Endodermal cell (in vitro differentiated cells): ENCODE measurements at regions not wholly inside any gene's neighbourhood (a gene's known extent, or its start where the extent isn't known, plus 50 kb on each side); places are given as distances from the start of the nearest gene placed in this dataset.

Experiments
- DNase-seq: peaks from one replicate; pipeline ENCODE4 v3.0.0-alpha.2; 2017
- H3K27ac ChIP-seq: 2 replicates; pipeline ENCODE4 v1.5.1; 2013; ENCODE audit warnings: mild to moderate bottlenecking, low read depth, low read length, moderate library complexity
- H3K27me3 ChIP-seq: 2 replicates; pipeline ENCODE4 v1.6.1; 2013; ENCODE audit warnings: mild to moderate bottlenecking, low read length, moderate library complexity; ENCODE audit not compliant: insufficient read depth, control insufficient read depth, poor library complexity, severe bottlenecking
- H3K36me3 ChIP-seq: 2 replicates; pipeline ENCODE4 v1.7.0; 2013; ENCODE audit warnings: mild to moderate bottlenecking, low read length, moderate library complexity; ENCODE audit not compliant: control insufficient read depth, insufficient read depth
- H3K4me1 ChIP-seq: one replicate; pipeline ENCODE4 v1.7.0; 2013; ENCODE audit warnings: low read length; ENCODE audit not compliant: control insufficient read depth, insufficient read depth
- H3K4me3 ChIP-seq: 2 replicates; pipeline ENCODE4 v1.5.1; 2013; ENCODE audit warnings: mild to moderate bottlenecking, low read length, moderate library complexity
- H3K9ac ChIP-seq: 2 replicates; pipeline ENCODE4 v1.6.1; 2013; ENCODE audit warnings: mild to moderate bottlenecking, low read length, moderate library complexity; ENCODE audit not compliant: poor library complexity, severe bottlenecking; ENCODE audit errors: extremely low read depth
- H3K9me3 ChIP-seq: 2 replicates; pipeline ENCODE4 v1.6.1; 2013; ENCODE audit warnings: mild to moderate bottlenecking, low read length, moderate library complexity; ENCODE audit not compliant: control insufficient read depth
- H3K27ac Mint-ChIP-seq: 2 replicates; pipeline ENCODE4 v1.8.0; 2020; ENCODE audit warnings: mixed read lengths
- H3K27me3 Mint-ChIP-seq: 2 replicates; pipeline ENCODE4 v1.8.0; 2021; ENCODE audit warnings: mild to moderate bottlenecking, mixed read lengths; ENCODE audit not compliant: insufficient read depth
- H3K36me3 Mint-ChIP-seq: 2 replicates; pipeline ENCODE4 v1.8.0; 2020; ENCODE audit warnings: low read depth, mixed read lengths
- H3K4me1 Mint-ChIP-seq: 2 replicates; pipeline ENCODE4 v1.8.0; 2020; ENCODE audit warnings: mixed read lengths
- H3K4me3 Mint-ChIP-seq: 2 replicates; pipeline ENCODE4 v1.8.0; 2020; ENCODE audit warnings: mild to moderate bottlenecking, moderate library complexity, mixed read lengths
- H3K9me3 Mint-ChIP-seq: 2 replicates; pipeline ENCODE4 v1.8.0; 2020; ENCODE audit warnings: mild to moderate bottlenecking, mixed read lengths
- WGBS, 2 experiments: methylation state at CpG; one replicate each; pipeline versions ENCODE4 v1.1.5 to v1.1.7; 2013; ENCODE audit warnings: missing lambda C conversion rate in 2 of 2, mixed read lengths in 1 of 2; ENCODE audit not compliant: insufficient coverage in 1 of 2, insufficient read length in 1 of 2; 5-methylcytosine and 5-hydroxymethylcytosine counted together
- TF ChIP-seq, protein P1 (sequence below): fragments of 200-600 bp; sonication (generic); conservative IDR thresholded peaks from 2 replicates; pipeline ENCODE4 v1.5.0; 2021; ENCODE audit warnings: antibody characterized with exemption, mild to moderate bottlenecking

DNA sequence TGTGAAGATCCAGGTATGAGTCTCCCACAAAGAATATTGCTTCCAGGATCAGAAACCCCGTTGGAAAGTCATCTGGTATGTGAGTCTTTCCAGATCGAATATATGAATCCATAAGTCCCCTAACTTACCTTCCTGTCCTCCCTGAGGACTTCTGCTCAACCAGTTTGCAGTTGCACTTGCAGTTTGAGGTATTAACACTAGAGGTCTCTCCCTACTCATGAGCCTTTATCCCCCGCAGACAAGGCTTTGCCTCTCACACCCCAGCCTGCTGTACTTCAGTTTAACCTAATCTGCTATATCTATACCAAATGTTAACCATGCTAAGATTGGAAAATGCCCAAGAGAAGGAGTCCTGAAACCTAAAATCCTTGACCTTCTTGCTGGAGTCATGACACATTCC is 135.3 kb upstream of the DEFB112 start:
- no peaks in the 10 kb centered on the region for H3K27me3 Mint-ChIP-seq
- Histone ChIP-seq H3K9ac (no peak overlapping the region), H3K27ac (no peak overlapping the region), H3K27me3 (no peaks in the 10 kb centered on the region), H3K9me3 (no peaks in the 10 kb centered on the region), H3K36me3 (no peaks in the 10 kb centered on the region), H3K4me1 (no peaks in the 10 kb centered on the region), H3K4me3 (no peak overlapping the region)
- no peaks in the 10 kb centered on the region for H3K36me3 Mint-ChIP-seq
- WGBS, 2 experiments: 50 to 51% methylated on average over 2 to 3 of the region's 3 CpGs
- H3K4me1 Mint-ChIP-seq: peaks cover 8% of the 10 kb centered on the region
- H3K9me3 Mint-ChIP-seq: no peaks in the 10 kb centered on the region
- DNase-seq: peak; percentile 76
- TF ChIP-seq, protein P1, sequence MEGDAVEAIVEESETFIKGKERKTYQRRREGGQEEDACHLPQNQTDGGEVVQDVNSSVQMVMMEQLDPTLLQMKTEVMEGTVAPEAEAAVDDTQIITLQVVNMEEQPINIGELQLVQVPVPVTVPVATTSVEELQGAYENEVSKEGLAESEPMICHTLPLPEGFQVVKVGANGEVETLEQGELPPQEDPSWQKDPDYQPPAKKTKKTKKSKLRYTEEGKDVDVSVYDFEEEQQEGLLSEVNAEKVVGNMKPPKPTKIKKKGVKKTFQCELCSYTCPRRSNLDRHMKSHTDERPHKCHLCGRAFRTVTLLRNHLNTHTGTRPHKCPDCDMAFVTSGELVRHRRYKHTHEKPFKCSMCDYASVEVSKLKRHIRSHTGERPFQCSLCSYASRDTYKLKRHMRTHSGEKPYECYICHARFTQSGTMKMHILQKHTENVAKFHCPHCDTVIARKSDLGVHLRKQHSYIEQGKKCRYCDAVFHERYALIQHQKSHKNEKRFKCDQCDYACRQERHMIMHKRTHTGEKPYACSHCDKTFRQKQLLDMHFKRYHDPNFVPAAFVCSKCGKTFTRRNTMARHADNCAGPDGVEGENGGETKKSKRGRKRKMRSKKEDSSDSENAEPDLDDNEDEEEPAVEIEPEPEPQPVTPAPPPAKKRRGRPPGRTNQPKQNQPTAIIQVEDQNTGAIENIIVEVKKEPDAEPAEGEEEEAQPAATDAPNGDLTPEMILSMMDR: peak; percentile 85
- no peak overlapping the region for H3K4me3 Mint-ChIP-seq
- H3K27ac Mint-ChIP-seq: no peak overlapping the region

DNA sequence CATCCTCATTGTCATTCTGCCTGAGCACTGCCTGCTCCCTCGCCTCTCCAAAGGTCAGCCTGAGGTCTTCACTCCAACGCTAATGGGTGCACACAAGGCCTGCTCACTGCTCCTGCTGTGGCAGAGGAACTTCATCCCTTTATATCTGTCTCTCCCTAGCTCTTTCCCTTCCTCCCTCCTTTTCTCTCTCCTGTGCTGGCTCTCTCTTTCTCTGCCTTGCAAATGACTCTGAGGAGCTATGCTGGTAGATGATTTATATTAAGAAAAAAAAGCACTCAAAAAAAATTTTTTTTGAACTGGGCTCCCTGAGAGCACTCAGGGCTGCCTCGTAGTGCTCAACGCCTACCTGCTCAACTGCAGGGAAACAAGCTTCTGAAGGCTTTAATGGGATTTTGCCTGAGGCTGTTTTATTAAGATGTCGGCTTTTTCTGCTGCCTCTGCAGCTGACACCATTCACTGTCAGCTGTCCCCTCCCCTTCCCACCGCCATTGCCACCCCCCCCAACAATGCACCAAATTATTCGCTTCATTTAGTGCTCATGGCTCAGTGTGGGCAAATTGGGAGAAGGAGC is 137.7 kb upstream of the DEFB112 start:
- WGBS, 2 experiments: 40 to 83% methylated on average over 1 to 7 of the region's 7 CpGs

DNA sequence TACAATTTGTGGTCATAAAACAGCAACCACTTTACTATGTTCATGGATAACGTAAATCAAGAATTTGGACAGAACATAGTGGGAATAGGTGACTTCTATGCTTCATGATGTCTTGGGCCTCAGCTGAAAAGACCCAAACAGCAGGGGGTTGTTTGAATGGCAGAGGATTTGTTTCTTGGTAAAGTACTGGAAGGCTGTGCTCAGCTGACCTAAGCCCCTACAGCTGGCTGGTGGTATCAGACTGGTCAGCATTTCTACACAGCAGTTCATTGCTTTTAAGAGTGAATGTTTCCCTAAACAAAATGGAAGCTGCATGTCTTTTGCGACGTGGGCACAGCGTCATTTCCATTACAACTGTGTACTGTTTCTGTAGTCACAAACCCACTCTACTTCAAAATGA is 148.5 kb upstream of the DEFB112 start:
- 76 to 91% methylated on average over 4 of the region's 4 CpGs for WGBS, 2 experiments
- TF ChIP-seq, protein P1: peak; percentile 38
- H3K4me1 Mint-ChIP-seq: peaks cover 23% of the 10 kb centered on the region
- H3K9ac ChIP-seq: no peak overlapping the region
- no peaks in the 10 kb centered on the region for H3K4me1 ChIP-seq
- no peaks in the 10 kb centered on the region for H3K9me3 ChIP-seq
- no peaks in the 10 kb centered on the region for H3K9me3 Mint-ChIP-seq
- no peaks in the 10 kb centered on the region for H3K27me3 Mint-ChIP-seq
- H3K27ac ChIP-seq: no peak overlapping the region
- no peak overlapping the region for H3K4me3 ChIP-seq
- no peaks in the 10 kb centered on the region for H3K36me3 ChIP-seq
- H3K27me3 ChIP-seq: no peaks in the 10 kb centered on the region
- no peak overlapping the region for H3K27ac Mint-ChIP-seq
- DNase-seq: peak; percentile 62
- H3K4me3 Mint-ChIP-seq: no peak overlapping the region
- no peaks in the 10 kb centered on the region for H3K36me3 Mint-ChIP-seq

More for the DNA sequence above, 137.7 kb upstream of the DEFB112 start:
- no peak overlapping the region for H3K27ac Mint-ChIP-seq
- no peaks in the 10 kb centered on the region for H3K27me3 Mint-ChIP-seq
- no peaks in the 10 kb centered on the region for H3K36me3 Mint-ChIP-seq
- peak overlapping the region; percentile 55 for H3K27ac ChIP-seq
- TF ChIP-seq, protein P1: no peak
- no peaks in the 10 kb centered on the region for H3K4me1 ChIP-seq
- no peak overlapping the region for H3K4me3 Mint-ChIP-seq
- H3K4me1 Mint-ChIP-seq: peaks cover 8% of the 10 kb centered on the region
- no peaks in the 10 kb centered on the region for H3K27me3 ChIP-seq
- H3K9me3 ChIP-seq: no peaks in the 10 kb centered on the region
- no peak for DNase-seq
- no peak overlapping the region for H3K4me3 ChIP-seq
- no peaks in the 10 kb centered on the region for H3K36me3 ChIP-seq
- no peaks in the 10 kb centered on the region for H3K9me3 Mint-ChIP-seq
- no peak overlapping the region for H3K9ac ChIP-seq
